Adrenal gland (tissue), 9 donors: ENCODE measurements at regions not wholly inside any gene's neighbourhood (a gene's known extent, or its start where the extent isn't known, plus 50 kb on each side); places are given as distances from the start of the nearest gene placed in this dataset.

ENCODE experiments used
- DNase-seq, 7 donors: peaks; one replicate each; pipeline ENCODE4 v3.0.0-alpha.2; 2019 to 2020
- H3K27ac ChIP-seq, 5 donors: fragments of 200-600 bp; sonication (generic) in 4 of 5; 1 replicate in 3 of 5; 2 replicates in 2 of 5; pipeline versions ENCODE4 v1.5.1 to v1.8.0; 2016 to 2020; ENCODE audit warnings: mild to moderate bottlenecking in 1 of 5
- H3K27me3 ChIP-seq: fragments of 200-600 bp; 2 replicates; pipeline ENCODE4 v1.8.0; 2021
- H3K36me3 ChIP-seq, 2 donors: fragments of 200-600 bp; replicated peaks in 1 of 2; 1 replicate in 1 of 2; 2 replicates in 1 of 2; pipeline versions ENCODE4 v1.5.1 to v1.8.0; 2018 to 2022
- H3K4me1 ChIP-seq, 2 donors: fragments of 200-600 bp; replicated peaks in 1 of 2; 1 replicate in 1 of 2; 2 replicates in 1 of 2; pipeline versions ENCODE4 v1.5.1 to v1.8.0; 2018 to 2021
- H3K4me3 ChIP-seq, 4 donors: fragments of 200-600 bp; sonication (generic) in 3 of 4; one replicate each; pipeline ENCODE4 v1.5.1; 2016 to 2018
- H3K9me3 ChIP-seq, 3 donors: fragments of 200-600 bp; sonication (generic) in 1 of 3; replicated peaks in 1 of 3; 1 replicate in 2 of 3; 2 replicates in 1 of 3; pipeline versions ENCODE4 v1.5.1 to v1.8.0; 2016 to 2021
- POLR2A ChIP-seq, 2 donors: fragments of 450-650 bp; IDR thresholded peaks; one replicate each; pipeline ENCODE4 v1.6.1; 2017; ENCODE audit warnings: antibody characterized with exemption in 2 of 2, mild to moderate bottlenecking in 2 of 2, moderate library complexity in 1 of 2
- WGBS, 4 donors: extraction: QIAGEN DNeasy Blood & Tissue Kit in 2 of 4; methylation state at CpG; one replicate each; pipeline versions ENCODE4 v1.1.5 to v1.1.7; 2013 to 2017; 5-methylcytosine and 5-hydroxymethylcytosine counted together
- intact Hi-C, 2 donors: fragments of 100-400 bp; cut with DNase I; formaldehyde crosslinking; loops; one replicate each; pipeline versions ENCODE4 v1.14.1 to v1.15.0; 2022 to 2023
- TF ChIP-seq, protein P1 (sequence below), 6 experiments: fragments of 450-650 bp in 4 of 6; fragments of 200-600 bp in 2 of 6; sonication (generic) in 1 of 6; IDR thresholded peaks; 1 replicate in 5 of 6; 2 replicates in 1 of 6; pipeline versions ENCODE4 v1.5.1 to v1.8.0; 2016 to 2021; ENCODE audit warnings: antibody characterized with exemption in 6 of 6, mild to moderate bottlenecking in 2 of 6, moderate library complexity in 1 of 6
- donor health status: healthy with polysubstance abuse.
- donor health status: Bipolar disorder and iron deficiency.
- donor health status: DM: yes; HTN: yes; CAD: no.
- donor health status: DM: no; HTN: no; CAD: no.
- donor health status: DM: no; HTN: no; CAD: no.

DNA sequence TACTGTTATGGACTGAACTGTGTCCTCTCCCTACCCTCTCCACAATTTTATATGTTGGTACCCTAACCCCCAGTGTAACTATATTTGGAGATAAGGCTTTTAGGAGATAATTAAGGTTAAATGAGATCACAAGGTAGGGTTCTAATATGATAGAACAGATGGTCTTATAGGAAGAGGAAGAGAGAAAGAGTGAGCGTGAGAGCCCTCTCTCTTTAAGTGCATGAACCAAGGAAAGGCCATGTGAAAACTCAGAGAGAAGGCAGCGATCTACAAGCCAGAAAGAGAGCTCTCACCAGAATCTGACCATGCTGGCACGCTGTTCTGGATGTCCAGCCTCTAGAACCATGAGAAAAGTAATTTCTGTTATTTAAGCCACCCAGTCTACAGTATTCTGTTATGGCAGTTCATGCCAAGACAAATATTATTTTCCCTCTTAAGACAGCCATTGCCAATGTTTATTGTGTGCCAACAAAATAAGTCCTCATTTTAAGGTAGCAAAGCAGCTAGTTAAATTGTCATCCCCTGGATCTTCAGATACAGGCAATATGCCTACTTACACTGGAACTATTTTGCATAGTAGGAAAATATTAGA is 336.2 kb downstream of the MID1IP1 start:
- intact Hi-C loops, result no loop called here
- no peak for DNase-seq
- no peak for TF ChIP-seq POLR2A (IDR thresholded peaks at IDR 0.05)
- TF ChIP-seq, protein P1, sequence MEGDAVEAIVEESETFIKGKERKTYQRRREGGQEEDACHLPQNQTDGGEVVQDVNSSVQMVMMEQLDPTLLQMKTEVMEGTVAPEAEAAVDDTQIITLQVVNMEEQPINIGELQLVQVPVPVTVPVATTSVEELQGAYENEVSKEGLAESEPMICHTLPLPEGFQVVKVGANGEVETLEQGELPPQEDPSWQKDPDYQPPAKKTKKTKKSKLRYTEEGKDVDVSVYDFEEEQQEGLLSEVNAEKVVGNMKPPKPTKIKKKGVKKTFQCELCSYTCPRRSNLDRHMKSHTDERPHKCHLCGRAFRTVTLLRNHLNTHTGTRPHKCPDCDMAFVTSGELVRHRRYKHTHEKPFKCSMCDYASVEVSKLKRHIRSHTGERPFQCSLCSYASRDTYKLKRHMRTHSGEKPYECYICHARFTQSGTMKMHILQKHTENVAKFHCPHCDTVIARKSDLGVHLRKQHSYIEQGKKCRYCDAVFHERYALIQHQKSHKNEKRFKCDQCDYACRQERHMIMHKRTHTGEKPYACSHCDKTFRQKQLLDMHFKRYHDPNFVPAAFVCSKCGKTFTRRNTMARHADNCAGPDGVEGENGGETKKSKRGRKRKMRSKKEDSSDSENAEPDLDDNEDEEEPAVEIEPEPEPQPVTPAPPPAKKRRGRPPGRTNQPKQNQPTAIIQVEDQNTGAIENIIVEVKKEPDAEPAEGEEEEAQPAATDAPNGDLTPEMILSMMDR (IDR thresholded peaks at IDR 0.05), result no peak
- Histone ChIP-seq H3K4me1 (no peaks in the 10 kb centered on the region), H3K27me3 (peaks cover 19% of the 10 kb centered on the region), H3K36me3 (no peaks in the 10 kb centered on the region), H3K4me3 (no peak overlapping the region), H3K9me3 (no peaks in the 10 kb centered on the region), H3K27ac (no peak overlapping the region)
- WGBS, 4 donors, result 64 to 92% (median 80%) methylated on average over 3 of the region's 3 CpGs

DNA sequence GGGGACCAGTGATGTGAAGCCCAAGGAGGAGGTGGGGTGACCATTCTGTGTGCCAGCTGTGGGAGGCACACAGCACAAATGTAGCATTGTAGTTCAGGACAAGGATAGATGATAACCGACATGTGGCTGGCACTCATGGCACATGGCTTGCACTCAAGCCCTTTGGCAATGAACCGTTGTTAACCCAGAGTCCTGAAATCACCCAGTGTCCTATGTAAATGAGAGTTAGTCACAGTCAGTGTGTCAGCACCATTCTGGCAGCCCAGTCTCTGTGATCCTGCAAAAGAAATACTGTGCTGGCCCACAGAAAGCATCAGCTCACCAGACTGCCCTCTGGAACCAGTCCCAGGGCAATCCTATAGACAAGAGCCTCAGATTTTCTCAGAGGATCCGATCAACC is 339.3 kb downstream of the MID1IP1 start:
- WGBS, 4 donors, result 65 to 83% (median 78%) methylated on average over 2 to 3 of the region's 3 CpGs
- intact Hi-C loops, result no loop called here
- no peak for TF ChIP-seq POLR2A (IDR thresholded peaks at IDR 0.05)
- TF ChIP-seq, protein P1 (IDR thresholded peaks at IDR 0.05), result no peak
- H3K27me3 ChIP-seq, result peaks cover 18% of the 10 kb centered on the region
- H3K4me3 ChIP-seq, result no peak overlapping the region
- H3K9me3 ChIP-seq, result no peaks in the 10 kb centered on the region
- H3K4me1 ChIP-seq, result no peaks in the 10 kb centered on the region
- H3K27ac ChIP-seq, result no peak overlapping the region
- H3K36me3 ChIP-seq, result no peaks in the 10 kb centered on the region
- DNase-seq, result no peak

DNA sequence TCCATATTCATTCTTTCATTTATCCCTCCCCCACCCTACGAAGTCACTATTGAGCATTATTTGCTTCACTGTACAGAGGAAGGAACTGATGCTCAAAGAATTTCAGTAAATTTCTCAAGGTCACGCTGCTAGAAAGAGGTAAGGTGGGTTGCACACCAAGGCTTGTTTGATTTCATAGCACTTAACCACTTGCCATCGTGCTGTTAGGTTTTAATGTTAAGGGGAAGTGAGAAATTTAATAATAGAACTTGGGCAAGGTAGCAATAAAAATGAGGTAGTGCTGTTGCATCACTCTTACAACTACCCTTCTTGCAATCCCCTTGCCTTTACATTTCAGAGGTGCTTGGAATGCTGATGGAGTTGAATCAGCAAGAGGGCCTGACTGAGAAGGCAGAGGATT is 343.1 kb downstream of the MID1IP1 start:
- H3K9me3 ChIP-seq, result no peaks in the 10 kb centered on the region
- H3K27me3 ChIP-seq, result peaks cover 14% of the 10 kb centered on the region
- intact Hi-C loops, result no loop called here
- WGBS, 4 donors, result 56 to 79% (median 68%) methylated on average over 3 of the region's 3 CpGs
- H3K27ac ChIP-seq, result no peak overlapping the region
- no peak overlapping the region for H3K4me3 ChIP-seq
- no peaks in the 10 kb centered on the region for H3K36me3 ChIP-seq
- TF ChIP-seq POLR2A (IDR thresholded peaks at IDR 0.05), result no peak
- TF ChIP-seq, protein P1 (IDR thresholded peaks at IDR 0.05), result no peak
- DNase-seq, result no peak
- H3K4me1 ChIP-seq, result no peaks in the 10 kb centered on the region

DNA sequence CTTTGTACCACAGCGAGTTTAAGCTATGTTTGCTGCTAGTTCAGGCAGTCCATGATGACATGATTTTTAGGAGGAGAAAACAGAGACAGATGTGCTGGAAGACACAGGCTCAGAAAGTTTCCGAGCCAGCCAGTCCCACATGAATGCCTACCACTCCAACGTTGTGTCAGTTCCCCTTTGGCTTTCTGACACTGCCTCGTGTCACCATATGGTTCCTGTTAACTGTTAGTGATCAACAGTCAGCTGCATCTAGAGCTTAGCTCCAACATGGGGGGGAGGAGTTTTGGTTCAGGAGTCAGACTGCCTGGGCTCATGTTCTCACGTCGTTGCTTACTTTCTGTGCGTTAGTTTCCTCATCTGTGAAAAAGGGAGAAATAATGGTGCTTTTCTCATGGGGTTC is 343.7 kb downstream of the MID1IP1 start:
- H3K9me3 ChIP-seq, result no peaks in the 10 kb centered on the region
- no peak overlapping the region for H3K27ac ChIP-seq
- H3K4me1 ChIP-seq, result no peaks in the 10 kb centered on the region
- intact Hi-C loops, result loop anchor here in 1 of 2 donors (5.0 kb wide), 1 partner anchor 378 kb away; no protein-coding TSS in a partner anchor
- no peak overlapping the region for H3K4me3 ChIP-seq
- 56 to 70% (median 60%) methylated on average over 7 of the region's 7 CpGs for WGBS, 4 donors
- peak in 1 of 7 donors; percentile 4 for DNase-seq
- peaks cover 14% of the 10 kb centered on the region for H3K27me3 ChIP-seq
- TF ChIP-seq, protein P1 (IDR thresholded peaks at IDR 0.05), result no peak
- no peak for TF ChIP-seq POLR2A (IDR thresholded peaks at IDR 0.05)
- H3K36me3 ChIP-seq, result no peaks in the 10 kb centered on the region
